GM13977 (cell line): ENCODE measurements at regions not wholly inside any gene's neighbourhood (a gene's known extent, or its start where the extent isn't known, plus 50 kb on each side); places are given as distances from the start of the nearest gene placed in this dataset.

ENCODE experiments used
- DNase-seq: peaks from one replicate; pipeline ENCODE4 v3.0.0; 2012; ENCODE audit warnings: low spot score
- in situ Hi-C: fragments of 300-500 bp; cut with MboI; formaldehyde crosslinking; loops from one replicate; pipeline ENCODE4 v1.12.0; 2022; ENCODE audit warnings: low sequenced_read_pairs, low pct_unique_long_range_greater_than_20kb, mixed read lengths, inconsistent platforms; ENCODE audit not compliant: unreplicated experiment
- TF ChIP-seq, protein P1 (sequence below): IDR thresholded peaks from 2 replicates; pipeline ENCODE4 v1.5.1; 2012; ENCODE audit warnings: mild to moderate bottlenecking, control low read depth; ENCODE audit not compliant: insufficient read depth; ENCODE audit errors: extremely low read depth, missing control alignments

DNA sequence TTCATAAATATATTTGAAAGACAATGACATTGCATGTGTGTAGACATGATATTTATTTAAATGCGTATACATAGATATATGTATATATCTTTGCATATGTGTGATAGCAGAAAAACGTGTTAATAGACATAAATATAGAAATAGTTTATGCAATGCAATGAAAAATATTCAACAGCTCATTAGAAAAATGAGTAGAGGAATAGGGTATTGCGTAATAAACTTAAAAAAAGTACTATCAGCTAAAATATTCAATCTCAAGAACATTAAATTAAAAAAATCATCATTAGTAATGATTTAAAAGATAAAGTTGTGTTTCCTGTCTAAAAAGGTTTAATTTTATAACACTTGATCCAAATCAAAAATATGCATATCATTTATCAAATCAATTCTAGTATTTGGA is 2101.5 kb upstream of the TENM3 start:
- no peak for DNase-seq
- in situ Hi-C loops, result no loop called here

GRCh38 chr4:180148737-180149136 is 2094.5 kb upstream of the TENM3 start:
- DNase-seq, result no peak
- in situ Hi-C loops, result no loop called here
- TF ChIP-seq, protein P1, sequence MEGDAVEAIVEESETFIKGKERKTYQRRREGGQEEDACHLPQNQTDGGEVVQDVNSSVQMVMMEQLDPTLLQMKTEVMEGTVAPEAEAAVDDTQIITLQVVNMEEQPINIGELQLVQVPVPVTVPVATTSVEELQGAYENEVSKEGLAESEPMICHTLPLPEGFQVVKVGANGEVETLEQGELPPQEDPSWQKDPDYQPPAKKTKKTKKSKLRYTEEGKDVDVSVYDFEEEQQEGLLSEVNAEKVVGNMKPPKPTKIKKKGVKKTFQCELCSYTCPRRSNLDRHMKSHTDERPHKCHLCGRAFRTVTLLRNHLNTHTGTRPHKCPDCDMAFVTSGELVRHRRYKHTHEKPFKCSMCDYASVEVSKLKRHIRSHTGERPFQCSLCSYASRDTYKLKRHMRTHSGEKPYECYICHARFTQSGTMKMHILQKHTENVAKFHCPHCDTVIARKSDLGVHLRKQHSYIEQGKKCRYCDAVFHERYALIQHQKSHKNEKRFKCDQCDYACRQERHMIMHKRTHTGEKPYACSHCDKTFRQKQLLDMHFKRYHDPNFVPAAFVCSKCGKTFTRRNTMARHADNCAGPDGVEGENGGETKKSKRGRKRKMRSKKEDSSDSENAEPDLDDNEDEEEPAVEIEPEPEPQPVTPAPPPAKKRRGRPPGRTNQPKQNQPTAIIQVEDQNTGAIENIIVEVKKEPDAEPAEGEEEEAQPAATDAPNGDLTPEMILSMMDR, result no peak

More for the DNA sequence above, 2101.5 kb upstream of the TENM3 start:
- TF ChIP-seq, protein P1, result no peak

DNA sequence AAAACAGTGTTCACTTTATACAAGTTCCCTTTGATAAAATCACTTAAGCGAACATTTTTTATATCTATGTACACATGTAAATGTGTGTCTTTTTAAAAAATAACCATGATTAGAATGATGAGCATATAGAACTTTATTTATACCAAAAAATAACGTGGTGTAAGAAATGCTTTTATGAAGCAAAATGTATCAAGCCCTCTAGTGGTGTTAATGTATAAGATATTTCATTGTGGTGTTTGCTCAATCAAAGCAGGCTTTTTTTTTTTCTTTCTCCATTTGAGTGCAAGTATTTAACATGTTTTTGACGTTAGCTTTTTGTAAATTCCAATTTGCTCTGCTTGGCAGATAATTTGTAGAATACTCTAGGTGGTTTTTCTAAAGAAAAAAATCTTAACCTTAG is 2092.4 kb upstream of the TENM3 start:
- no peak for DNase-seq
- in situ Hi-C loops, result no loop called here
- TF ChIP-seq, protein P1, result peak; percentile 33

GRCh38 chr4:180152831-180153230 is 2090.4 kb upstream of the TENM3 start:
- TF ChIP-seq, protein P1, result no peak
- in situ Hi-C loops, result no loop called here
- no peak for DNase-seq

DNA sequence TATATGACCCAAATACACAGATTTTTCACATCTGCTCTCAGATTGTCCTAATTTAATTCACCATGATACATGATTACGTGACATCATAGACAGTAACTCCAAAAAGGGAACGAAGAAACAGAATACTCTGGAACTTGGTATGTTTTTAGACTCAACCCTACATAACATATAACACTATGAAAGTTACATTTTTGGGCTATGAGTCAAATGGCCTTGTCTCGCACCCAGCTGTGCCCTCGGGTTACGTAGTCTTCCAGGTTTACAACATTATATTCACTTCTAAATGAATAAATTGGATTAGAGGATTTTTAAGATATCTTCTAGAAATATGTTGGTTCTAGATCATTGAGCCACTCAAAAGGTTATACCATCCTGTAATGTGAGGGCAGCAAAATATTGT is 2089.6 kb upstream of the TENM3 start:
- DNase-seq, result no peak
- in situ Hi-C loops, result no loop called here
- TF ChIP-seq, protein P1, result no peak

DNA sequence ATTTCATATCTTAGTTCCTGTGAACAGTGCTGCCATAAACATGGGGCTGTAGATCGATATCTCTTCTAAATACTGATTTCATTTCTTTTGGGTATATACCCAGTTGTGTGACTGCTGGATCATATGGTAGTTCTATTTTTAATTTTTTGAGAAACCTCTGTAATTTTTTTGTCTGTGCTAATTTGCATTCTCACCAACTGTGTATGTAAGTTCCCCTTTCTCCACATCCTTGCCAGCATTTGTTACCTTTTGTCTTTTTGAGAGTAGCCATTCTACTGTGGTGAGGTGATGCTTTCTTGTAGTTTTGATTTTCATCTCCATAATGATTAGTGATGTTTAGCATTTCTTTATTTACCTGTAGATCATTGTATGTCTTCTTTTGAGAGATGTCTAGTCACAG is 2086.5 kb upstream of the TENM3 start:
- TF ChIP-seq, protein P1, result no peak

More for the DNA sequence above, 2086.5 kb upstream of the TENM3 start:
- no peak for DNase-seq
- in situ Hi-C loops, result no loop called here
